IMR-90 (cell line): ENCODE measurements at regions not wholly inside any gene's neighbourhood (a gene's known extent, or its start where the extent isn't known, plus 50 kb on each side); places are given as distances from the start of the nearest gene placed in this dataset.

Experiments used
- ATAC-seq: fragments of 200-7000 bp; cut with Tn5 transposase; 2 replicates; pipeline ENCODE4 v1.9.1; 2020; ENCODE audit warnings: low read depth, mild to moderate bottlenecking, moderate library complexity
- BruUV-seq: library from RNA; stranded (reverse); fragments of 400-500 nt; replicated peaks from 2 replicates; lab custom pipeline; 2021; lab: Mats Ljungman, UMichigan
- CTCF ChIA-PET: fragments of 300-600 bp; formaldehyde crosslinking; extraction: SDS; loops from one replicate; lab custom pipeline; 2021; ENCODE audit warnings: antibody characterized with exemption; lab: Yijun Ruan, JAX
- POLR2A ChIA-PET: fragments of 300-600 bp; sonication (Branson Sonifier 250); formaldehyde crosslinking; loops from one replicate; lab custom pipeline; 2022; ENCODE audit warnings: antibody characterized with exemption; ENCODE audit not compliant: unreplicated experiment; lab: Charles Lee
- DNase-seq: peaks from one replicate; pipeline ENCODE4 v3.0.0; 2013
- H2AFZ ChIP-seq: replicated peaks from 2 replicates; pipeline ENCODE3; 2013; ENCODE audit warnings: low read length, mild to moderate bottlenecking; ENCODE audit not compliant: poor library complexity
- H2AK5ac ChIP-seq: 2 replicates; pipeline ENCODE4 v1.6.1; 2013; ENCODE audit warnings: low read depth, low read length, inconsistent platforms
- H2AK9ac ChIP-seq: replicated peaks from 2 replicates; pipeline ENCODE3; 2013; ENCODE audit warnings: mild to moderate bottlenecking, low read depth, low read length, moderate library complexity; ENCODE audit not compliant: poor library complexity
- H2BK120ac ChIP-seq: 2 replicates; pipeline ENCODE4 v1.6.1; 2013; ENCODE audit warnings: low read depth, low read length, inconsistent platforms
- H2BK15ac ChIP-seq: 3 replicates; pipeline ENCODE4 v1.6.1; 2013; ENCODE audit warnings: low read depth, low read length, inconsistent platforms
- H2BK20ac ChIP-seq: 2 replicates; pipeline ENCODE4 v1.6.1; 2013; ENCODE audit warnings: low read depth, mild to moderate bottlenecking, inconsistent platforms, low read length, moderate library complexity
- H2BK5ac ChIP-seq: 2 replicates; pipeline ENCODE4 v1.6.1; 2013; ENCODE audit warnings: mild to moderate bottlenecking, low read depth, low read length, inconsistent platforms; ENCODE audit not compliant: poor library complexity, severe bottlenecking
- H3K14ac ChIP-seq: replicated peaks from 2 replicates; pipeline ENCODE4 v1.6.1; 2013; ENCODE audit warnings: low read depth, low read length, inconsistent platforms
- H3K18ac ChIP-seq: 2 replicates; pipeline ENCODE4 v1.6.1; 2013; ENCODE audit warnings: low read depth, low read length, control low read depth
- H3K23ac ChIP-seq: 2 replicates; pipeline ENCODE4 v1.6.1; 2013; ENCODE audit warnings: low read depth, low read length, inconsistent platforms
- H3K27ac ChIP-seq: 2 replicates; pipeline ENCODE4 v1.5.1; 2013; ENCODE audit warnings: mild to moderate bottlenecking, control low read depth, low read length; ENCODE audit not compliant: insufficient read depth
- H3K27me3 ChIP-seq: 2 replicates; pipeline ENCODE4 v1.6.1; 2013; ENCODE audit warnings: low read length; ENCODE audit not compliant: control insufficient read depth, insufficient read depth
- H3K36me3 ChIP-seq: 2 replicates; pipeline ENCODE4 v1.6.1; 2013; ENCODE audit warnings: low read length, mixed read lengths; ENCODE audit not compliant: control insufficient read depth, insufficient read depth
- H3K4ac ChIP-seq: 2 replicates; pipeline ENCODE4 v1.6.1; 2013; ENCODE audit warnings: low read depth, low read length, inconsistent platforms
- H3K4me1 ChIP-seq: 2 replicates; pipeline ENCODE4 v1.6.1; 2013; ENCODE audit warnings: low read length, mixed read lengths; ENCODE audit not compliant: control insufficient read depth, insufficient read depth
- H3K4me2 ChIP-seq: 2 replicates; pipeline ENCODE4 v1.6.1; 2013; ENCODE audit warnings: low read depth, mild to moderate bottlenecking, control low read depth, low read length, moderate library complexity
- H3K4me3 ChIP-seq: 2 replicates; pipeline ENCODE4 v1.5.1; 2013; ENCODE audit warnings: low read depth, mild to moderate bottlenecking, control low read depth, low read length, moderate library complexity; ENCODE audit not compliant: insufficient read depth
- H3K56ac ChIP-seq: 2 replicates; pipeline ENCODE4 v1.6.1; 2013; ENCODE audit warnings: low read length, inconsistent platforms; ENCODE audit not compliant: insufficient read depth; ENCODE audit errors: extremely low read depth
- H3K79me1 ChIP-seq, 2 experiments: 2 replicates each; pipeline ENCODE4 v1.6.1; 2013; ENCODE audit warnings: low read length in 2 of 2, inconsistent platforms in 1 of 2, low read depth in 1 of 2
- H3K9ac ChIP-seq: 2 replicates; pipeline ENCODE4 v1.6.1; 2013; ENCODE audit warnings: low read depth, low read length, control low read depth
- H3K9me1 ChIP-seq: 2 replicates; pipeline ENCODE4 v1.6.1; 2013; ENCODE audit warnings: low read length, inconsistent platforms; ENCODE audit not compliant: insufficient read depth
- H3K9me3 ChIP-seq: 2 replicates; pipeline ENCODE4 v1.6.1; 2013; ENCODE audit warnings: low read length; ENCODE audit not compliant: control insufficient read depth, insufficient read depth
- H4K20me1 ChIP-seq: 2 replicates; pipeline ENCODE4 v1.6.1; 2013; ENCODE audit warnings: low read length, inconsistent platforms; ENCODE audit not compliant: insufficient read depth
- H4K5ac ChIP-seq: 2 replicates; pipeline ENCODE4 v1.6.1; 2013; ENCODE audit warnings: mild to moderate bottlenecking, low read depth, low read length, control low read depth
- H4K8ac ChIP-seq, 2 experiments: 2 replicates each; pipeline ENCODE4 v1.6.1; 2013; ENCODE audit warnings: low read depth in 2 of 2, low read length in 2 of 2, control low read depth in 1 of 2, inconsistent platforms in 1 of 2
- H4K91ac ChIP-seq: 2 replicates; pipeline ENCODE4 v1.6.1; 2013; ENCODE audit warnings: low read depth, low read length, inconsistent platforms; ENCODE audit not compliant: insufficient read depth
- BHLHE40 ChIP-seq: fragments of 150-350 bp; IDR thresholded peaks from 2 replicates; pipeline ENCODE4 v1.6.1; 2016; ENCODE audit warnings: mild to moderate bottlenecking, low read depth, low read length
- CEBPB ChIP-seq: IDR thresholded peaks from 2 replicates; pipeline ENCODE4 v1.6.1; 2012; ENCODE audit warnings: low read depth, low read length, improper control_type of control experiment
- CHD1 ChIP-seq: IDR thresholded peaks from 2 replicates; pipeline ENCODE4 v1.6.1; 2012; ENCODE audit warnings: low read depth, low read length, improper control_type of control experiment
- MAZ ChIP-seq: IDR thresholded peaks from 2 replicates; pipeline ENCODE4 v1.6.1; 2012; ENCODE audit warnings: low read depth, mild to moderate bottlenecking, low read length, improper control_type of control experiment, moderate library complexity, borderline replicate concordance
- MXI1 ChIP-seq: IDR thresholded peaks from 2 replicates; pipeline ENCODE4 v1.6.1; 2012; ENCODE audit warnings: low read depth, mild to moderate bottlenecking, low read length, moderate library complexity, borderline replicate concordance
- NFE2L2 ChIP-seq: fragments of 150-350 bp; IDR thresholded peaks from 2 replicates; pipeline ENCODE4 v1.6.1; 2016; ENCODE audit warnings: low read depth, mild to moderate bottlenecking, low read length
- POLR2A ChIP-seq: IDR thresholded peaks from 2 replicates; pipeline ENCODE4 v1.6.1; 2012; ENCODE audit warnings: mild to moderate bottlenecking, low read depth, low read length
- RAD21 ChIP-seq: IDR thresholded peaks from 2 replicates; pipeline ENCODE4 v1.6.1; 2012; ENCODE audit warnings: low read length, improper control_type of control experiment
- RCOR1 ChIP-seq: IDR thresholded peaks from 2 replicates; pipeline ENCODE4 v1.6.1; 2012; ENCODE audit warnings: mild to moderate bottlenecking, low read length, improper control_type of control experiment; ENCODE audit not compliant: insufficient replicate concordance
- SMC3 ChIP-seq: fragments of 150-350 bp; IDR thresholded peaks from 2 replicates; pipeline ENCODE4 v1.6.1; 2016; ENCODE audit warnings: low read depth, mild to moderate bottlenecking, antibody characterized with exemption, low read length, moderate library complexity
- dilution Hi-C: fragments of 300-500 bp; cut with HindIII; formaldehyde crosslinking; loops from one replicate; pipeline ENCODE4 v1.14.3; 2018; ENCODE audit warnings: low sequenced_read_pairs; ENCODE audit not compliant: unreplicated experiment
- in situ Hi-C: fragments of 300-500 bp; cut with MboI; formaldehyde crosslinking; loops from 3 replicates; pipeline ENCODE4 v1.14.3; 2019; ENCODE audit warnings: low sequenced_read_pairs, inconsistent platforms, mixed read lengths
- intact Hi-C: fragments of 100-400 bp; cut with micrococcal nuclease; formaldehyde crosslinking; loops from 2 replicates; pipeline ENCODE4 v1.10.0; 2022
- TF ChIP-seq, protein P1 (sequence below): fragments of 150-350 bp; IDR thresholded peaks from 2 replicates; pipeline ENCODE4 v1.6.1; 2016; ENCODE audit warnings: low read depth, mild to moderate bottlenecking, low read length, moderate library complexity, borderline replicate concordance

DNA sequence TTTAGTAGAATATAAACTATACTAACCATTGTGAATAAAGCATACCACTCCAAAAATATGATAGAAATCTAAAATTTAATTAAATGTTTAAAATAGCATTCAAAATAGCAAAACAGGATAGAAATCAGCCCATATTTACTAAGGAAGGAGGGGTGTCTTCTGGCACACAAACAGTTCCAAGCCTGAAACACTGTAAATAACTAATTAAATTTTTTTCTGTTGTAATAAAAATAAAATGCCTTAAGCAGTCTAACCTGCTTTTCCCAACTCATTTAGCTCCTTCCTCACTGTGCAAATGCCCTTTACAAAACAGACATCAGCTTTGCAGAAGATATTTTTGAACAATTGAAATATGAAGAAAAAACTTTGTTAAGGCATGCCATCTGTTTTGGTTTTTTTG is 707.1 kb upstream of the USP15 start:
- no peaks in the 10 kb centered on the region for H3K9me1 ChIP-seq
- H2BK120ac ChIP-seq: no peak overlapping the region
- no TSS peak for BruUV-seq
- H4K91ac ChIP-seq: no peak overlapping the region
- H2AK9ac ChIP-seq: no peak overlapping the region
- TF ChIP-seq, protein P1, sequence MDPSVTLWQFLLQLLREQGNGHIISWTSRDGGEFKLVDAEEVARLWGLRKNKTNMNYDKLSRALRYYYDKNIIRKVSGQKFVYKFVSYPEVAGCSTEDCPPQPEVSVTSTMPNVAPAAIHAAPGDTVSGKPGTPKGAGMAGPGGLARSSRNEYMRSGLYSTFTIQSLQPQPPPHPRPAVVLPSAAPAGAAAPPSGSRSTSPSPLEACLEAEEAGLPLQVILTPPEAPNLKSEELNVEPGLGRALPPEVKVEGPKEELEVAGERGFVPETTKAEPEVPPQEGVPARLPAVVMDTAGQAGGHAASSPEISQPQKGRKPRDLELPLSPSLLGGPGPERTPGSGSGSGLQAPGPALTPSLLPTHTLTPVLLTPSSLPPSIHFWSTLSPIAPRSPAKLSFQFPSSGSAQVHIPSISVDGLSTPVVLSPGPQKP: no peak
- TF ChIP-seq CHD1 (no peak), SMC3 (no peak), CEBPB (no peak), MXI1 (no peak), NFE2L2 (no peak), BHLHE40 (no peak), MAZ (no peak), RAD21 (no peak), POLR2A (no peak), RCOR1 (no peak)
- no peak overlapping the region for H4K8ac ChIP-seq
- no peaks in the 10 kb centered on the region for H4K20me1 ChIP-seq
- no peak overlapping the region for H3K14ac ChIP-seq
- H3K79me1 ChIP-seq: no peaks in the 10 kb centered on the region
- H3K27me3 ChIP-seq: no peaks in the 10 kb centered on the region
- H2BK15ac ChIP-seq: no peak overlapping the region
- no peak overlapping the region for H3K4ac ChIP-seq
- ChIA-PET CTCF (no interaction called here), POLR2A (no interaction called here)
- H2BK5ac ChIP-seq: no peak overlapping the region
- dilution Hi-C loops: no loop called here
- no peak overlapping the region for H3K56ac ChIP-seq
- no peak overlapping the region for H3K4me2 ChIP-seq
- H2BK20ac ChIP-seq: no peak overlapping the region
- no peak overlapping the region for H2AFZ ChIP-seq
- no peak overlapping the region for H3K9ac ChIP-seq
- H3K36me3 ChIP-seq: no peaks in the 10 kb centered on the region
- ATAC-seq (no peak), DNase-seq (no peak)
- intact Hi-C loops: no loop called here
- no peak overlapping the region for H2AK5ac ChIP-seq
- H3K18ac ChIP-seq: no peak overlapping the region
- H3K9me3 ChIP-seq: no peaks in the 10 kb centered on the region
- no peaks in the 10 kb centered on the region for H3K4me1 ChIP-seq
- no peak overlapping the region for H3K23ac ChIP-seq
- no peak overlapping the region for H3K4me3 ChIP-seq
- H4K5ac ChIP-seq: no peak overlapping the region
- in situ Hi-C loops: no loop called here
- no peak overlapping the region for H3K27ac ChIP-seq
